IMR-90 (cell line): ENCODE measurements at regions not wholly inside any gene's neighbourhood (a gene's known extent, or its start where the extent isn't known, plus 50 kb on each side); places are given as distances from the start of the nearest gene placed in this dataset.

Source experiments
- ATAC-seq: fragments of 200-7000 bp; cut with Tn5 transposase; 2 replicates; pipeline ENCODE4 v1.9.1; 2020; ENCODE audit warnings: low read depth, mild to moderate bottlenecking, moderate library complexity
- BruUV-seq: library from RNA; stranded (reverse); fragments of 400-500 nt; replicated peaks from 2 replicates; lab custom pipeline; 2021; lab: Mats Ljungman, UMichigan
- CTCF ChIA-PET: fragments of 300-600 bp; formaldehyde crosslinking; extraction: SDS; loops from one replicate; lab custom pipeline; 2021; ENCODE audit warnings: antibody characterized with exemption; lab: Yijun Ruan, JAX
- POLR2A ChIA-PET: fragments of 300-600 bp; sonication (Branson Sonifier 250); formaldehyde crosslinking; loops from one replicate; lab custom pipeline; 2022; ENCODE audit warnings: antibody characterized with exemption; ENCODE audit not compliant: unreplicated experiment; lab: Charles Lee
- DNase-seq: peaks from one replicate; pipeline ENCODE4 v3.0.0; 2013
- H2AFZ ChIP-seq: replicated peaks from 2 replicates; pipeline ENCODE3; 2013; ENCODE audit warnings: low read length, mild to moderate bottlenecking; ENCODE audit not compliant: poor library complexity
- H2AK5ac ChIP-seq: 2 replicates; pipeline ENCODE4 v1.6.1; 2013; ENCODE audit warnings: low read depth, low read length, inconsistent platforms
- H2AK9ac ChIP-seq: replicated peaks from 2 replicates; pipeline ENCODE3; 2013; ENCODE audit warnings: mild to moderate bottlenecking, low read depth, low read length, moderate library complexity; ENCODE audit not compliant: poor library complexity
- H2BK120ac ChIP-seq: 2 replicates; pipeline ENCODE4 v1.6.1; 2013; ENCODE audit warnings: low read depth, low read length, inconsistent platforms
- H2BK15ac ChIP-seq: 3 replicates; pipeline ENCODE4 v1.6.1; 2013; ENCODE audit warnings: low read depth, low read length, inconsistent platforms
- H2BK20ac ChIP-seq: 2 replicates; pipeline ENCODE4 v1.6.1; 2013; ENCODE audit warnings: low read depth, mild to moderate bottlenecking, inconsistent platforms, low read length, moderate library complexity
- H2BK5ac ChIP-seq: 2 replicates; pipeline ENCODE4 v1.6.1; 2013; ENCODE audit warnings: mild to moderate bottlenecking, low read depth, low read length, inconsistent platforms; ENCODE audit not compliant: poor library complexity, severe bottlenecking
- H3K14ac ChIP-seq: replicated peaks from 2 replicates; pipeline ENCODE4 v1.6.1; 2013; ENCODE audit warnings: low read depth, low read length, inconsistent platforms
- H3K18ac ChIP-seq: 2 replicates; pipeline ENCODE4 v1.6.1; 2013; ENCODE audit warnings: low read depth, low read length, control low read depth
- H3K23ac ChIP-seq: 2 replicates; pipeline ENCODE4 v1.6.1; 2013; ENCODE audit warnings: low read depth, low read length, inconsistent platforms
- H3K27ac ChIP-seq: 2 replicates; pipeline ENCODE4 v1.5.1; 2013; ENCODE audit warnings: mild to moderate bottlenecking, control low read depth, low read length; ENCODE audit not compliant: insufficient read depth
- H3K27me3 ChIP-seq: 2 replicates; pipeline ENCODE4 v1.6.1; 2013; ENCODE audit warnings: low read length; ENCODE audit not compliant: control insufficient read depth, insufficient read depth
- H3K36me3 ChIP-seq: 2 replicates; pipeline ENCODE4 v1.6.1; 2013; ENCODE audit warnings: low read length, mixed read lengths; ENCODE audit not compliant: control insufficient read depth, insufficient read depth
- H3K4ac ChIP-seq: 2 replicates; pipeline ENCODE4 v1.6.1; 2013; ENCODE audit warnings: low read depth, low read length, inconsistent platforms
- H3K4me1 ChIP-seq: 2 replicates; pipeline ENCODE4 v1.6.1; 2013; ENCODE audit warnings: low read length, mixed read lengths; ENCODE audit not compliant: control insufficient read depth, insufficient read depth
- H3K4me2 ChIP-seq: 2 replicates; pipeline ENCODE4 v1.6.1; 2013; ENCODE audit warnings: low read depth, mild to moderate bottlenecking, control low read depth, low read length, moderate library complexity
- H3K4me3 ChIP-seq: 2 replicates; pipeline ENCODE4 v1.5.1; 2013; ENCODE audit warnings: low read depth, mild to moderate bottlenecking, control low read depth, low read length, moderate library complexity; ENCODE audit not compliant: insufficient read depth
- H3K56ac ChIP-seq: 2 replicates; pipeline ENCODE4 v1.6.1; 2013; ENCODE audit warnings: low read length, inconsistent platforms; ENCODE audit not compliant: insufficient read depth; ENCODE audit errors: extremely low read depth
- H3K79me1 ChIP-seq, 2 experiments: 2 replicates each; pipeline ENCODE4 v1.6.1; 2013; ENCODE audit warnings: low read length in 2 of 2, inconsistent platforms in 1 of 2, low read depth in 1 of 2
- H3K9ac ChIP-seq: 2 replicates; pipeline ENCODE4 v1.6.1; 2013; ENCODE audit warnings: low read depth, low read length, control low read depth
- H3K9me1 ChIP-seq: 2 replicates; pipeline ENCODE4 v1.6.1; 2013; ENCODE audit warnings: low read length, inconsistent platforms; ENCODE audit not compliant: insufficient read depth
- H3K9me3 ChIP-seq: 2 replicates; pipeline ENCODE4 v1.6.1; 2013; ENCODE audit warnings: low read length; ENCODE audit not compliant: control insufficient read depth, insufficient read depth
- H4K20me1 ChIP-seq: 2 replicates; pipeline ENCODE4 v1.6.1; 2013; ENCODE audit warnings: low read length, inconsistent platforms; ENCODE audit not compliant: insufficient read depth
- H4K5ac ChIP-seq: 2 replicates; pipeline ENCODE4 v1.6.1; 2013; ENCODE audit warnings: mild to moderate bottlenecking, low read depth, low read length, control low read depth
- H4K8ac ChIP-seq, 2 experiments: 2 replicates each; pipeline ENCODE4 v1.6.1; 2013; ENCODE audit warnings: low read depth in 2 of 2, low read length in 2 of 2, control low read depth in 1 of 2, inconsistent platforms in 1 of 2
- H4K91ac ChIP-seq: 2 replicates; pipeline ENCODE4 v1.6.1; 2013; ENCODE audit warnings: low read depth, low read length, inconsistent platforms; ENCODE audit not compliant: insufficient read depth
- BHLHE40 ChIP-seq: fragments of 150-350 bp; IDR thresholded peaks from 2 replicates; pipeline ENCODE4 v1.6.1; 2016; ENCODE audit warnings: mild to moderate bottlenecking, low read depth, low read length
- FOS ChIP-seq: fragments of 150-350 bp; IDR thresholded peaks from 2 replicates; pipeline ENCODE4 v1.6.1; 2016; ENCODE audit warnings: low read depth, low read length
- WGBS, 2 experiments: methylation state at CpG; one replicate each; pipeline versions ENCODE4 v1.1.5 to v1.1.7; 2013; ENCODE audit warnings: missing lambda C conversion rate in 2 of 2; ENCODE audit not compliant: insufficient read length in 1 of 2; ENCODE audit errors: extremely low coverage in 2 of 2; 5-methylcytosine and 5-hydroxymethylcytosine counted together
- dilution Hi-C: fragments of 300-500 bp; cut with HindIII; formaldehyde crosslinking; loops from one replicate; pipeline ENCODE4 v1.14.3; 2018; ENCODE audit warnings: low sequenced_read_pairs; ENCODE audit not compliant: unreplicated experiment
- in situ Hi-C: fragments of 300-500 bp; cut with MboI; formaldehyde crosslinking; loops from 3 replicates; pipeline ENCODE4 v1.14.3; 2019; ENCODE audit warnings: low sequenced_read_pairs, inconsistent platforms, mixed read lengths
- intact Hi-C: fragments of 100-400 bp; cut with micrococcal nuclease; formaldehyde crosslinking; loops from 2 replicates; pipeline ENCODE4 v1.10.0; 2022

DNA sequence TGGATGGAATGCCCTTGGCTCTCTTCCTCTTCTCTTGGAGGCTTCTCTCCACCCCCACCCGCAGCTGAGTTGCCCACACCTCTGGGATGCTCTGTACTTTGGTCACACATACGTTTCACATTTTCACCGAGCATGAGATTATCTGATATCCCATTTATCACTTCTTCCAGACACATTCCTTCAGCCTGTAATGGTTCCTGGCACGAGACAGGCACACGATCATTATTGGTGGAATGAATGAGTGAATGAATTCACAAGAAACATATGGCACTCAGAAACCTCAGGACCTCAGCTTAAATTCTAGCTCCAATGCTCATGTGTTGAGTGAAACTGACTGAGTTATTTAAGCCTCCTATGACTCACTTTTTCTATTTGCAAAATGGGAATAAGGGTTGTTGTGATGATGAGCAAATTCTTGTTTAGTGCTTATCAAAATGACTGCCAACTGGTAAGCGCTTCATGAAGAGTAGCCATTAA lies 242.7 kb upstream of the JUN start:
- H3K4me2 ChIP-seq: no peak overlapping the region
- H4K20me1 ChIP-seq: no peaks in the 10 kb centered on the region
- peak; percentile 45; the same call in 1 of the 2 replicates for ATAC-seq
- peak overlapping the region; percentile 51; the same call in 1 of the 2 replicates for H4K91ac ChIP-seq
- peak overlapping the region; percentile 57; the same call in 1 of the 2 replicates for H3K14ac ChIP-seq
- H3K56ac ChIP-seq: no peak overlapping the region
- peaks cover 14% of the 10 kb centered on the region for H3K4me1 ChIP-seq
- H3K23ac ChIP-seq: 0 out of 2 replicates have a peak overlapping the region, but pooled peaks have one; percentile 22
- H2BK20ac ChIP-seq: peak overlapping the region; percentile 89
- H2AFZ ChIP-seq: no peak overlapping the region
- H3K9ac ChIP-seq: no peak overlapping the region
- H4K5ac ChIP-seq: no peak overlapping the region; the same call in 1 of the 2 replicates
- no peaks in the 10 kb centered on the region for H3K79me1 ChIP-seq
- H3K4ac ChIP-seq: peak overlapping the region; percentile 77
- no peaks in the 10 kb centered on the region for H3K36me3 ChIP-seq
- ChIA-PET POLR2A (no interaction called here), CTCF (no interaction called here)
- peak; percentile 74 for DNase-seq
- H3K27ac ChIP-seq: peak overlapping the region; percentile 21; the same call in 1 of the 2 replicates
- H3K18ac ChIP-seq: no peak overlapping the region; the same call in 1 of the 2 replicates
- peaks cover 15% of the 10 kb centered on the region; the same call in 1 of the 2 replicates for H3K9me1 ChIP-seq
- no peaks in the 10 kb centered on the region for H3K9me3 ChIP-seq
- no TSS peak for BruUV-seq
- peak overlapping the region; percentile 2 for H2BK5ac ChIP-seq
- H3K4me3 ChIP-seq: no peak overlapping the region
- no peaks in the 10 kb centered on the region for H3K27me3 ChIP-seq
- in situ Hi-C loops (no loop called here), intact Hi-C loops (loop anchor here (5.0 kb wide), 1 partner anchor 124 kb away; no protein-coding TSS in a partner anchor), dilution Hi-C loops (no loop called here)
- H2BK15ac ChIP-seq: peak overlapping the region; percentile 29; the same call in 1 of the 3 replicates
- peak overlapping the region; percentile 19 to 64; a peak in 3 of 4 replicates for H4K8ac ChIP-seq
- peak overlapping the region; percentile 64 for H2BK120ac ChIP-seq
- H2AK9ac ChIP-seq: no peak overlapping the region
- WGBS, 2 experiments: 56% methylated on average over 2 of the region's 6 CpGs; no CpG with 5 or more reads in 1 of the 2 experiments
- peak overlapping the region; percentile 80 for H2AK5ac ChIP-seq
- TF ChIP-seq FOS (no peak), BHLHE40 (peak; percentile 86)
